ENCODE measurements at regions not wholly inside any gene's neighbourhood (a gene's known extent, or its start where the extent isn't known, plus 50 kb on each side); places are given as distances from the start of the nearest gene placed in this dataset.

- Histone ChIP-seq H3K4me2 (ENCODE audit: low read length) (no peak overlapping the region), H4K20me1 (ENCODE audit: control insufficient read depth, insufficient read depth, low read depth, low read length) (no peaks in the 10 kb centered on the region), H3K9me3 (ENCODE audit: control insufficient read depth, insufficient read depth, low read length) (no peaks in the 10 kb centered on the region), H3K4me1 (ENCODE audit: control insufficient read depth, low read length) (no peaks in the 10 kb centered on the region), H3K36me3 (ENCODE audit: control insufficient read depth, low read length) (no peaks in the 10 kb centered on the region), H3K27ac (ENCODE audit: low read depth, low read length) (no peak overlapping the region), H3K9me2 (replicated peaks; ENCODE audit: control insufficient read depth, low read length) (no peaks in the 10 kb centered on the region), H3K4me3 (ENCODE audit: low read length) (no peak overlapping the region), H3K27me3 (ENCODE audit: control insufficient read depth, low read length) (no peaks in the 10 kb centered on the region), H3K79me2 (ENCODE audit: control insufficient read depth, low read length) (no peaks in the 10 kb centered on the region), H3F3A (ENCODE audit: control insufficient read depth, insufficient read depth) (no peaks in the 10 kb centered on the region)
- TF ChIP-seq CTCF (IDR thresholded peaks at IDR 0.05; ENCODE audit: low read depth, low read length, poor library complexity, severe bottlenecking): no peak
- no peak for TF ChIP-seq EZH2phosphoT487 (IDR thresholded peaks at IDR 0.05; ENCODE audit: borderline replicate concordance, low read length)
Observed at GRCh38 chr4:126038502-126039144, 723.9 kb downstream of the FAT4 start.

GRCh38 chr4:126046081-126046614 lies 731.4 kb downstream of the FAT4 start:
- H4K20me1 ChIP-seq (ENCODE audit: control insufficient read depth, insufficient read depth, low read depth, low read length): no peaks in the 10 kb centered on the region
- TF ChIP-seq CTCF (IDR thresholded peaks at IDR 0.05; ENCODE audit: low read depth, low read length, poor library complexity, severe bottlenecking) (no peak), EZH2phosphoT487 (IDR thresholded peaks at IDR 0.05; ENCODE audit: borderline replicate concordance, low read length) (no peak)

GRCh38 chr4:126047114-126047513 lies 732.4 kb downstream of the FAT4 start:
- TF ChIP-seq CTCF (IDR thresholded peaks at IDR 0.05; ENCODE audit: low read depth, low read length, poor library complexity, severe bottlenecking): no peak
- TF ChIP-seq EZH2phosphoT487 (IDR thresholded peaks at IDR 0.05; ENCODE audit: borderline replicate concordance, low read length): no peak
- H3K27ac ChIP-seq (ENCODE audit: low read depth, low read length): no peak overlapping the region
- no peaks in the 10 kb centered on the region for H3K9me3 ChIP-seq (ENCODE audit: control insufficient read depth, insufficient read depth, low read length)
- H3K27me3 ChIP-seq (ENCODE audit: control insufficient read depth, low read length): no peaks in the 10 kb centered on the region
- no peaks in the 10 kb centered on the region for H3K4me1 ChIP-seq (ENCODE audit: control insufficient read depth, low read length)
- H3K4me3 ChIP-seq (ENCODE audit: low read length): no peak overlapping the region
- no peaks in the 10 kb centered on the region for H3F3A ChIP-seq (ENCODE audit: control insufficient read depth, insufficient read depth)
- H3K9me2 ChIP-seq (replicated peaks; ENCODE audit: control insufficient read depth, low read length): no peaks in the 10 kb centered on the region
- H3K4me2 ChIP-seq (ENCODE audit: low read length): no peak overlapping the region
- H3K79me2 ChIP-seq (ENCODE audit: control insufficient read depth, low read length): no peaks in the 10 kb centered on the region
- H3K36me3 ChIP-seq (ENCODE audit: control insufficient read depth, low read length): no peaks in the 10 kb centered on the region
- no peaks in the 10 kb centered on the region for H4K20me1 ChIP-seq (ENCODE audit: control insufficient read depth, insufficient read depth, low read depth, low read length)

More at GRCh38 chr4:126046081-126046614, 731.4 kb downstream of the FAT4 start:
- Histone ChIP-seq H3F3A (ENCODE audit: control insufficient read depth, insufficient read depth) (no peaks in the 10 kb centered on the region), H3K36me3 (ENCODE audit: control insufficient read depth, low read length) (no peaks in the 10 kb centered on the region), H3K79me2 (ENCODE audit: control insufficient read depth, low read length) (no peaks in the 10 kb centered on the region), H3K27ac (ENCODE audit: low read depth, low read length) (no peak overlapping the region), H3K4me2 (ENCODE audit: low read length) (no peak overlapping the region), H3K4me1 (ENCODE audit: control insufficient read depth, low read length) (no peaks in the 10 kb centered on the region), H3K9me3 (ENCODE audit: control insufficient read depth, insufficient read depth, low read length) (no peaks in the 10 kb centered on the region), H3K9me2 (replicated peaks; ENCODE audit: control insufficient read depth, low read length) (no peaks in the 10 kb centered on the region), H3K4me3 (ENCODE audit: low read length) (no peak overlapping the region), H3K27me3 (ENCODE audit: control insufficient read depth, low read length) (no peaks in the 10 kb centered on the region)
